GM23338 (cell line): ENCODE measurements at regions not wholly inside any gene's neighbourhood (a gene's known extent, or its start where the extent isn't known, plus 50 kb on each side); places are given as distances from the start of the nearest gene placed in this dataset.

Experiments
- ATAC-seq: fragments of 200-7000 bp; cut with Tn5 transposase; 3 replicates; pipeline ENCODE4 v1.9.1; 2020
- DNase-seq: peaks from one replicate; pipeline ENCODE4 v3.0.0-alpha.2; 2015; ENCODE audit warnings: low spot score
- H2AFZ ChIP-seq: fragments of 200-600 bp; sonication (generic); 2 replicates; pipeline ENCODE4 v1.8.0; 2016; ENCODE audit warnings: antibody characterized with exemption, mild to moderate bottlenecking, moderate library complexity
- H3F3A ChIP-seq: fragments of 200-600 bp; sonication (generic); replicated peaks from 2 replicates; pipeline ENCODE4 v1.8.0; 2017; ENCODE audit warnings: antibody characterized with exemption, mixed run types, low read depth
- H3K27ac ChIP-seq: fragments of 200-600 bp; sonication (generic); 2 replicates; pipeline ENCODE4 v1.6.1; 2016; ENCODE audit warnings: low read depth
- H3K27me3 ChIP-seq: fragments of 200-600 bp; sonication (generic); 2 replicates; pipeline ENCODE4 v1.8.0; 2016; ENCODE audit warnings: mild to moderate bottlenecking, mixed run types, moderate library complexity; ENCODE audit not compliant: insufficient read depth
- H3K36me3 ChIP-seq: fragments of 200-600 bp; sonication (generic); 2 replicates; pipeline ENCODE4 v1.8.0; 2016; ENCODE audit warnings: mild to moderate bottlenecking; ENCODE audit not compliant: insufficient read depth
- H3K4me1 ChIP-seq: fragments of 200-600 bp; sonication (generic); 2 replicates; pipeline ENCODE4 v1.8.0; 2016; ENCODE audit warnings: mild to moderate bottlenecking, moderate library complexity; ENCODE audit not compliant: insufficient read depth
- H3K4me2 ChIP-seq: fragments of 200-600 bp; sonication (generic); 2 replicates; pipeline ENCODE4 v1.7.1; 2017; ENCODE audit warnings: mixed run types
- H3K4me3 ChIP-seq: fragments of 200-600 bp; sonication (generic); 2 replicates; pipeline ENCODE4 v1.6.1; 2016; ENCODE audit warnings: mixed run types
- H3K79me2 ChIP-seq: fragments of 200-600 bp; sonication (generic); replicated peaks from 2 replicates; pipeline ENCODE4 v1.8.0; 2017; ENCODE audit warnings: mild to moderate bottlenecking; ENCODE audit not compliant: insufficient read depth
- H3K9me2 ChIP-seq: fragments of 200-600 bp; sonication (generic); 2 replicates; pipeline ENCODE4 v1.8.0; 2017; ENCODE audit not compliant: insufficient read depth
- H4K20me1 ChIP-seq: fragments of 200-600 bp; sonication (generic); replicated peaks from 2 replicates; pipeline ENCODE4 v1.8.0; 2017; ENCODE audit warnings: mild to moderate bottlenecking; ENCODE audit not compliant: insufficient read depth
- H3K27ac Mint-ChIP-seq: 2 replicates; pipeline ENCODE4 v1.8.0; 2020; ENCODE audit warnings: inconsistent platforms, mild to moderate bottlenecking, moderate library complexity, mixed read lengths
- H3K27me3 Mint-ChIP-seq: 3 replicates; pipeline ENCODE4 v1.8.0; 2022; ENCODE audit warnings: low read depth, mild to moderate bottlenecking, moderate library complexity, mixed read lengths, inconsistent platforms; ENCODE audit not compliant: insufficient read depth, poor library complexity
- H3K36me3 Mint-ChIP-seq: 3 replicates; pipeline ENCODE4 v1.8.0; 2021; ENCODE audit warnings: low read depth, mild to moderate bottlenecking, inconsistent platforms, moderate library complexity, mixed read lengths
- H3K4me1 Mint-ChIP-seq: 3 replicates; pipeline ENCODE4 v1.8.0; 2020; ENCODE audit warnings: mild to moderate bottlenecking, inconsistent platforms, mixed read lengths
- H3K4me3 Mint-ChIP-seq: 3 replicates; pipeline ENCODE4 v1.8.0; 2021; ENCODE audit warnings: moderate library complexity, mild to moderate bottlenecking, inconsistent platforms, mixed read lengths
- H3K9me3 Mint-ChIP-seq: 3 replicates; pipeline ENCODE4 v1.8.0; 2020; ENCODE audit warnings: moderate library complexity, mild to moderate bottlenecking, inconsistent platforms, mixed read lengths
- CREB1 ChIP-seq: fragments of 250-450 bp; sonication (Bioruptor Pico); IDR thresholded peaks from 2 replicates; pipeline ENCODE4 v1.5.0; 2020; ENCODE audit warnings: low read depth, mild to moderate bottlenecking, moderate library complexity
- ETS1 ChIP-seq: IDR thresholded peaks from 2 replicates; pipeline ENCODE4 v1.6.1; 2016; ENCODE audit warnings: antibody characterized with exemption
- EZH2 ChIP-seq: fragments of 200-600 bp; sonication (generic); IDR thresholded peaks from one replicate; pipeline ENCODE4 v1.8.0; 2017; ENCODE audit warnings: antibody characterized with exemption, mild to moderate bottlenecking, low read depth; ENCODE audit not compliant: unreplicated experiment
- EZH2phosphoT487 ChIP-seq: fragments of 200-600 bp; sonication (generic); IDR thresholded peaks from one replicate; pipeline ENCODE4 v1.8.1; 2018; ENCODE audit warnings: antibody characterized with exemption; ENCODE audit not compliant: unreplicated experiment
- JUNB ChIP-seq: IDR thresholded peaks from one replicate; pipeline ENCODE4 v1.6.1; 2016; ENCODE audit warnings: antibody characterized with exemption; ENCODE audit not compliant: unreplicated experiment
- NANOG ChIP-seq: IDR thresholded peaks from 2 replicates; pipeline ENCODE4 v1.6.1; 2016; ENCODE audit warnings: antibody characterized with exemption, borderline replicate concordance
- POLR2AphosphoS5 ChIP-seq: IDR thresholded peaks from 2 replicates; pipeline ENCODE4 v1.6.1; 2016; ENCODE audit warnings: antibody characterized with exemption, low read depth
- STAT1 ChIP-seq: IDR thresholded peaks from one replicate; pipeline ENCODE4 v1.6.1; 2016; ENCODE audit warnings: antibody characterized with exemption; ENCODE audit not compliant: unreplicated experiment
- ZNF114 ChIP-seq: fragments of 250-450 bp; sonication (Bioruptor Pico); IDR thresholded peaks from 2 replicates; pipeline ENCODE4 v1.5.0; 2020; ENCODE audit warnings: mild to moderate bottlenecking, moderate library complexity
- ZNF331 ChIP-seq: fragments of 250-450 bp; sonication (Bioruptor Pico); IDR thresholded peaks from 2 replicates; pipeline ENCODE4 v1.5.0; 2020; ENCODE audit warnings: low read depth, mild to moderate bottlenecking, moderate library complexity
- TF ChIP-seq, protein P1 (sequence below), 2 experiments: fragments of 200-600 bp in 1 of 2; sonication (generic) in 1 of 2; conservative IDR thresholded peaks; 2 replicates each; pipeline versions ENCODE4 v1.5.1 to v1.6.1; 2016 to 2017; ENCODE audit warnings: antibody characterized with exemption in 2 of 2, low read depth in 2 of 2, mild to moderate bottlenecking in 2 of 2, moderate library complexity in 1 of 2
- TF ChIP-seq, protein P2 (sequence below): fragments of 250-450 bp; sonication (Bioruptor Pico); IDR thresholded peaks from 2 replicates; pipeline ENCODE4 v1.5.0; 2020; ENCODE audit warnings: mild to moderate bottlenecking, moderate library complexity
- TF ChIP-seq, protein P3 (sequence below): IDR thresholded peaks from one replicate; pipeline ENCODE4 v1.6.1; 2018; ENCODE audit warnings: antibody characterized with exemption; ENCODE audit not compliant: unreplicated experiment

GRCh38 chr2:74736589-74736988 lies 82.5 kb downstream of the SEMA4F start:
- Histone ChIP-seq H3K4me1 (peaks cover 27% of the 10 kb centered on the region), H3K27ac (no peak overlapping the region)
- DNase-seq: no peak

More at GRCh38 chr2:74736589-74736988, 82.5 kb downstream of the SEMA4F start:
- H3K36me3 ChIP-seq: no peaks in the 10 kb centered on the region
- H2AFZ ChIP-seq: no peak overlapping the region
- H3K4me3 ChIP-seq: no peak overlapping the region
- no peaks in the 10 kb centered on the region for H3F3A ChIP-seq
- no peak for ATAC-seq
- no peaks in the 10 kb centered on the region for H4K20me1 ChIP-seq
- H3K27me3 ChIP-seq: no peaks in the 10 kb centered on the region
- H3K27me3 Mint-ChIP-seq: no peaks in the 10 kb centered on the region
- H3K4me3 Mint-ChIP-seq: no peak overlapping the region
- TF ChIP-seq, protein P1, sequence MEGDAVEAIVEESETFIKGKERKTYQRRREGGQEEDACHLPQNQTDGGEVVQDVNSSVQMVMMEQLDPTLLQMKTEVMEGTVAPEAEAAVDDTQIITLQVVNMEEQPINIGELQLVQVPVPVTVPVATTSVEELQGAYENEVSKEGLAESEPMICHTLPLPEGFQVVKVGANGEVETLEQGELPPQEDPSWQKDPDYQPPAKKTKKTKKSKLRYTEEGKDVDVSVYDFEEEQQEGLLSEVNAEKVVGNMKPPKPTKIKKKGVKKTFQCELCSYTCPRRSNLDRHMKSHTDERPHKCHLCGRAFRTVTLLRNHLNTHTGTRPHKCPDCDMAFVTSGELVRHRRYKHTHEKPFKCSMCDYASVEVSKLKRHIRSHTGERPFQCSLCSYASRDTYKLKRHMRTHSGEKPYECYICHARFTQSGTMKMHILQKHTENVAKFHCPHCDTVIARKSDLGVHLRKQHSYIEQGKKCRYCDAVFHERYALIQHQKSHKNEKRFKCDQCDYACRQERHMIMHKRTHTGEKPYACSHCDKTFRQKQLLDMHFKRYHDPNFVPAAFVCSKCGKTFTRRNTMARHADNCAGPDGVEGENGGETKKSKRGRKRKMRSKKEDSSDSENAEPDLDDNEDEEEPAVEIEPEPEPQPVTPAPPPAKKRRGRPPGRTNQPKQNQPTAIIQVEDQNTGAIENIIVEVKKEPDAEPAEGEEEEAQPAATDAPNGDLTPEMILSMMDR (conservative IDR thresholded peaks at IDR 0.05; ENCODE audit: low read depth in 2 of 2): no peak
- TF ChIP-seq POLR2AphosphoS5 (no peak), EZH2phosphoT487 (no peak), STAT1 (no peak), EZH2 (no peak), ZNF114 (CRISPR knock-in tag) (no peak), NANOG (no peak), ZNF331 (CRISPR knock-in tag) (no peak), ETS1 (no peak), JUNB (no peak), CREB1 (CRISPR knock-in tag) (no peak)
- TF ChIP-seq, protein P2, sequence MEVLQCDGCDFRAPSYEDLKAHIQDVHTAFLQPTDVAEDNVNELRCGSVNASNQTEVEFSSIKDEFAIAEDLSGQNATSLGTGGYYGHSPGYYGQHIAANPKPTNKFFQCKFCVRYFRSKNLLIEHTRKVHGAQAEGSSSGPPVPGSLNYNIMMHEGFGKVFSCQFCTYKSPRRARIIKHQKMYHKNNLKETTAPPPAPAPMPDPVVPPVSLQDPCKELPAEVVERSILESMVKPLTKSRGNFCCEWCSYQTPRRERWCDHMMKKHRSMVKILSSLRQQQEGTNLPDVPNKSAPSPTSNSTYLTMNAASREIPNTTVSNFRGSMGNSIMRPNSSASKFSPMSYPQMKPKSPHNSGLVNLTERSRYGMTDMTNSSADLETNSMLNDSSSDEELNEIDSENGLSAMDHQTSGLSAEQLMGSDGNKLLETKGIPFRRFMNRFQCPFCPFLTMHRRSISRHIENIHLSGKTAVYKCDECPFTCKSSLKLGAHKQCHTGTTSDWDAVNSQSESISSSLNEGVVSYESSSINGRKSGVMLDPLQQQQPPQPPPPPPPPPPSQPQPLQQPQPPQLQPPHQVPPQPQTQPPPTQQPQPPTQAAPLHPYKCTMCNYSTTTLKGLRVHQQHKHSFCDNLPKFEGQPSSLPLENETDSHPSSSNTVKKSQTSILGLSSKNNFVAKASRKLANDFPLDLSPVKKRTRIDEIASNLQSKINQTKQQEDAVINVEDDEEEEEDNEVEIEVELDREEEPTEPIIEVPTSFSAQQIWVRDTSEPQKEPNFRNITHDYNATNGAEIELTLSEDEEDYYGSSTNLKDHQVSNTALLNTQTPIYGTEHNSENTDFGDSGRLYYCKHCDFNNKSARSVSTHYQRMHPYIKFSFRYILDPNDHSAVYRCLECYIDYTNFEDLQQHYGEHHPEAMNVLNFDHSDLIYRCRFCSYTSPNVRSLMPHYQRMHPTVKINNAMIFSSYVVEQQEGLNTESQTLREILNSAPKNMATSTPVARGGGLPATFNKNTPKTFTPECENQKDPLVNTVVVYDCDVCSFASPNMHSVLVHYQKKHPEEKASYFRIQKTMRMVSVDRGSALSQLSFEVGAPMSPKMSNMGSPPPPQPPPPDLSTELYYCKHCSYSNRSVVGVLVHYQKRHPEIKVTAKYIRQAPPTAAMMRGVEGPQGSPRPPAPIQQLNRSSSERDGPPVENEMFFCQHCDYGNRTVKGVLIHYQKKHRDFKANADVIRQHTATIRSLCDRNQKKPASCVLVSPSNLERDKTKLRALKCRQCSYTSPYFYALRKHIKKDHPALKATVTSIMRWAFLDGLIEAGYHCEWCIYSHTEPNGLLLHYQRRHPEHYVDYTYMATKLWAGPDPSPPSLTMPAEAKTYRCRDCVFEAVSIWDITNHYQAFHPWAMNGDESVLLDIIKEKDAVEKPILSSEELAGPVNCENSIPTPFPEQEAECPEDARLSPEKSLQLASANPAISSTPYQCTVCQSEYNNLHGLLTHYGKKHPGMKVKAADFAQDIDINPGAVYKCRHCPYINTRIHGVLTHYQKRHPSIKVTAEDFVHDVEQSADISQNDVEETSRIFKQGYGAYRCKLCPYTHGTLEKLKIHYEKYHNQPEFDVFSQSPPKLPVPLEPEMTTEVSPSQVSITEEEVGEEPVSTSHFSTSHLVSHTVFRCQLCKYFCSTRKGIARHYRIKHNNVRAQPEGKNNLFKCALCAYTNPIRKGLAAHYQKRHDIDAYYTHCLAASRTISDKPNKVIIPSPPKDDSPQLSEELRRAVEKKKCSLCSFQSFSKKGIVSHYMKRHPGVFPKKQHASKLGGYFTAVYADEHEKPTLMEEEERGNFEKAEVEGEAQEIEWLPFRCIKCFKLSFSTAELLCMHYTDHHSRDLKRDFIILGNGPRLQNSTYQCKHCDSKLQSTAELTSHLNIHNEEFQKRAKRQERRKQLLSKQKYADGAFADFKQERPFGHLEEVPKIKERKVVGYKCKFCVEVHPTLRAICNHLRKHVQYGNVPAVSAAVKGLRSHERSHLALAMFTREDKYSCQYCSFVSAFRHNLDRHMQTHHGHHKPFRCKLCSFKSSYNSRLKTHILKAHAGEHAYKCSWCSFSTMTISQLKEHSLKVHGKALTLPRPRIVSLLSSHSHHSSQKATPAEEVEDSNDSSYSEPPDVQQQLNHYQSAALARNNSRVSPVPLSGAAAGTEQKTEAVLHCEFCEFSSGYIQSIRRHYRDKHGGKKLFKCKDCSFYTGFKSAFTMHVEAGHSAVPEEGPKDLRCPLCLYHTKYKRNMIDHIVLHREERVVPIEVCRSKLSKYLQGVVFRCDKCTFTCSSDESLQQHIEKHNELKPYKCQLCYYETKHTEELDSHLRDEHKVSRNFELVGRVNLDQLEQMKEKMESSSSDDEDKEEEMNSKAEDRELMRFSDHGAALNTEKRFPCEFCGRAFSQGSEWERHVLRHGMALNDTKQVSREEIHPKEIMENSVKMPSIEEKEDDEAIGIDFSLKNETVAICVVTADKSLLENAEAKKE (CRISPR knock-in tag): no peak
- TF ChIP-seq, protein P3, sequence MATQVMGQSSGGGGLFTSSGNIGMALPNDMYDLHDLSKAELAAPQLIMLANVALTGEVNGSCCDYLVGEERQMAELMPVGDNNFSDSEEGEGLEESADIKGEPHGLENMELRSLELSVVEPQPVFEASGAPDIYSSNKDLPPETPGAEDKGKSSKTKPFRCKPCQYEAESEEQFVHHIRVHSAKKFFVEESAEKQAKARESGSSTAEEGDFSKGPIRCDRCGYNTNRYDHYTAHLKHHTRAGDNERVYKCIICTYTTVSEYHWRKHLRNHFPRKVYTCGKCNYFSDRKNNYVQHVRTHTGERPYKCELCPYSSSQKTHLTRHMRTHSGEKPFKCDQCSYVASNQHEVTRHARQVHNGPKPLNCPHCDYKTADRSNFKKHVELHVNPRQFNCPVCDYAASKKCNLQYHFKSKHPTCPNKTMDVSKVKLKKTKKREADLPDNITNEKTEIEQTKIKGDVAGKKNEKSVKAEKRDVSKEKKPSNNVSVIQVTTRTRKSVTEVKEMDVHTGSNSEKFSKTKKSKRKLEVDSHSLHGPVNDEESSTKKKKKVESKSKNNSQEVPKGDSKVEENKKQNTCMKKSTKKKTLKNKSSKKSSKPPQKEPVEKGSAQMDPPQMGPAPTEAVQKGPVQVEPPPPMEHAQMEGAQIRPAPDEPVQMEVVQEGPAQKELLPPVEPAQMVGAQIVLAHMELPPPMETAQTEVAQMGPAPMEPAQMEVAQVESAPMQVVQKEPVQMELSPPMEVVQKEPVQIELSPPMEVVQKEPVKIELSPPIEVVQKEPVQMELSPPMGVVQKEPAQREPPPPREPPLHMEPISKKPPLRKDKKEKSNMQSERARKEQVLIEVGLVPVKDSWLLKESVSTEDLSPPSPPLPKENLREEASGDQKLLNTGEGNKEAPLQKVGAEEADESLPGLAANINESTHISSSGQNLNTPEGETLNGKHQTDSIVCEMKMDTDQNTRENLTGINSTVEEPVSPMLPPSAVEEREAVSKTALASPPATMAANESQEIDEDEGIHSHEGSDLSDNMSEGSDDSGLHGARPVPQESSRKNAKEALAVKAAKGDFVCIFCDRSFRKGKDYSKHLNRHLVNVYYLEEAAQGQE: no peak
- H3K79me2 ChIP-seq: no peaks in the 10 kb centered on the region
- peaks cover 13% of the 10 kb centered on the region for H3K36me3 Mint-ChIP-seq
- no peaks in the 10 kb centered on the region; the same call in 1 of the 2 replicates for H3K9me2 ChIP-seq
- peaks cover 41% of the 10 kb centered on the region for H3K4me1 Mint-ChIP-seq
- H3K9me3 Mint-ChIP-seq: peaks cover 12% of the 10 kb centered on the region; the same call in 2 of the 3 replicates
- H3K27ac Mint-ChIP-seq: peak overlapping the region; percentile 31; the same call in 1 of the 2 replicates
- H3K4me2 ChIP-seq: no peak overlapping the region
